ENCODE measurements at regions not wholly inside any gene's neighbourhood (a gene's known extent, or its start where the extent isn't known, plus 50 kb on each side); places are given as distances from the start of the nearest gene placed in this dataset.

GRCh38 chr11:133753150-133753549 lies 92.2 kb downstream of the SPATA19 start:
- no peak for TF ChIP-seq CTCF (IDR thresholded peaks at IDR 0.05)

GRCh38 chr11:133749841-133750240 lies 95.5 kb downstream of the SPATA19 start:
- TF ChIP-seq CTCF (IDR thresholded peaks at IDR 0.05) = no peak

GRCh38 chr11:133747409-133747808 lies 97.9 kb downstream of the SPATA19 start:
- TF ChIP-seq CTCF (IDR thresholded peaks at IDR 0.05) = no peak

- no peak for TF ChIP-seq CTCF (IDR thresholded peaks at IDR 0.05)
Observed at GRCh38 chr11:133746663-133747306, 98.5 kb downstream of the SPATA19 start.

- TF ChIP-seq CTCF (IDR thresholded peaks at IDR 0.05) = no peak
Observed at GRCh38 chr11:133745791-133746190, 99.5 kb downstream of the SPATA19 start.

- no peak for TF ChIP-seq CTCF (IDR thresholded peaks at IDR 0.05)
Observed at GRCh38 chr11:133742353-133742752, 103.0 kb downstream of the SPATA19 start.

- no peak for TF ChIP-seq CTCF (IDR thresholded peaks at IDR 0.05)
Observed at GRCh38 chr11:133740963-133741362, 104.3 kb downstream of the SPATA19 start.

- no peak for TF ChIP-seq CTCF (IDR thresholded peaks at IDR 0.05)
Observed at GRCh38 chr11:133739481-133739880, 105.8 kb downstream of the SPATA19 start.
